Fibroblast of skin of scalp (primary cell): ENCODE measurements at regions not wholly inside any gene's neighbourhood (a gene's known extent, or its start where the extent isn't known, plus 50 kb on each side); places are given as distances from the start of the nearest gene placed in this dataset.
A peak's percentile ranks its signal among the peaks of the same experiment; 100 is the strongest.

ENCODE experiments used
- DNase-seq: peaks from one replicate; pipeline ENCODE4 v3.0.0-alpha.2; 2013

DNA sequence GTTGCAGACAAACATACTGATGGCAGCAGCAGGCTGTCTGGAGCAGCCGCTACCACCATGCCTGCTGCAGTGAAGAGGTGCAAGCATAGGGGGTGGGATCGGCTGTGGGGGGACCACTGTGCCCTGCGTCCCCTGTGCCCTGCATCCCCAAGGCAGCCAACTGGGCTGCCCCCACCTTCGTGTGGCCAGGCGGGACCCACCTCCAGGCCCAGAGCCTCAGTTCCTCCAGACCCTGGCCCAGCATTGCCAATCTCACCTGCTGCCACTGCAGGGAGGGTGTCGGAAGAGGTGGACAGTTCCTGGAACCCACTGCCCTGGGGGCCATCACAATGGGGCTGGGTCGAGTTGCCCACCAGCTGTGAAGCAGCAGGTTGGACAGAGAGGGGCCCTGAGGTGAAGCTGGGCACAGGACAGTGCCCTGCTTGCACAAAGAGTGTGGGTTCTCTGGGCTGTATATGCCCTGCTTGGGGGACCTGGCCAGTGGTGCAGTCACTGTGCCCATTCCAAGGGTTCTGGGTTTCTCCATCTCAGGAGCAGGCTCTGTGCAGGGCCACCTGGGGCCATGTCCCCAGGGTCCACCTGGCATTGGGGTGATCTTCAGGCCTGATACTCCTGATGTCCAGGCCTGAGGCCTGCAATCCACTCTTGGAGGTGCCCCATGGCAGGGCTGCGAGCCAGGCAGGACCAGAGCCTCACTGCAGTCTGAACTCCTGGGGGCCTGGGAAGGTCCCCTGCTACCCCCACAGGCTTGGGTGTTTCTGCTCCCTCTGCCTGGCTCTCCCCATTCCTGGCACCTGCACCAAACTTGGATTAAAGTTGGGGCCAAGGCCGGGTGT, 261.4 kb upstream of the NRIP1 start:
- DNase-seq: no peak

DNA sequence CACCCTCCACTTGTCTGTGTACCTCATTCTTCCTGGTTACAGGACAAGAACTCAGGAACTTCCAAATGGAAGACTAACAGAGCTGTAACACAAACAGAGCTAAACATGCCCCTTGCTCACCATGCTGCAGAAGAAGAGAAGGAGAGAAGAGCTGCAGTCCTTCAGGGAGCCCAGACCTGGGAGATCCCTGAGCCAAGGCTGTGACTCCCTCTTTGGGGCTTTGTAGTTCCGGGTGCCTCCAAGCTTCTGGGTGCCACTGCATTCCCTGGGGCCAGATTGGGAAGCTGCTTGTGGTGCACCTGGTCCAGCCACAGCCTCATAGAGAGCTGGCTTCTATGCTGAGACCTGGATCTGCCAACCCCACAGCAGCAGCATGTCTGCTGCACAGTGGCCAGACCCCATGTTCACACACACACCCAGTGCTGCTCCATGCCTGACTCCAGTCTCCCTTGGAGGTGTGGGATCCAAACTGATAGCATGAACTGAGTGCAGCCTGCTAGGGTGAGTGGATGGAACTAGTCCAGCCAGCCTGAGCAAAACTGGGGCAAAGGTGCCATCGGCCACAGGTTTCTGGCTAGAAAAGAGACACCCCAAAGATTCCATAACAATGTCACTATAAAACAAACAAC, 263.0 kb upstream of the NRIP1 start:
- DNase-seq: no peak

DNA sequence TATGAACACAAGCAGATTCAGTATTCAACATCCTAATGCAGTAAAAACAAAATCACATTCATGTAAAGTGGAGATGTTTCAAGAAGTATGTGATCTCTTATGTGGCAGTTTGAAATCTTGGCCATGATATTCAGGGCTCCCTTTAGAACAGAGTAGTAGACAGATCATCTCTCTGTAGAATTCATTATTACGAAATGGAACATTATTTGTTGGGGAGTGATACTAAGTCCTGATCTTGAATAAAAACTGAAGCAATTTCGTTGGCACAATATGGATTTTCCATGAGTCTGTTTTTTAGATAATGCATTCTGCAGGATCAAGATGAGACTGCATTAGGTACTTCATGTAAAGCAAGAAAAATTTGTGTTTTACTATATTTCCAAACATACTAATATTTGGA, 264.4 kb upstream of the NRIP1 start:
- DNase-seq: no peak

DNA sequence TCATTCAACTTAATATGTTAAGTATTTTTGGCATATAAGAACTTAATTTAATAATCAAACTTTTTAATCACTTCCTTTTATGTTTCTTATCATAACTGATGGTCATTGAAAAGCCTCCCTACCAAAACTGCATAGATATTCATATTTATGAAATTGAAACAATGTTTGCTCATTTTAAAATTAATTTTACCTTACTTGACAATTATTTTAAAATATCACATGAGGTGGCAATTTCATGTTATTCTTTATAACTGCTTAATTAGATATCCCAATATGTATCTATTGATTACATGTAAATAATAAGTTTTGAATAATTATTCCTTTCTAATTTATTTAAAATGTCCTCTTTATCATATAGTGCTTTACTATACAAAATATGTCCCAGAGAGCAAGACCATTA, 266.1 kb upstream of the NRIP1 start:
- DNase-seq: no peak

DNA sequence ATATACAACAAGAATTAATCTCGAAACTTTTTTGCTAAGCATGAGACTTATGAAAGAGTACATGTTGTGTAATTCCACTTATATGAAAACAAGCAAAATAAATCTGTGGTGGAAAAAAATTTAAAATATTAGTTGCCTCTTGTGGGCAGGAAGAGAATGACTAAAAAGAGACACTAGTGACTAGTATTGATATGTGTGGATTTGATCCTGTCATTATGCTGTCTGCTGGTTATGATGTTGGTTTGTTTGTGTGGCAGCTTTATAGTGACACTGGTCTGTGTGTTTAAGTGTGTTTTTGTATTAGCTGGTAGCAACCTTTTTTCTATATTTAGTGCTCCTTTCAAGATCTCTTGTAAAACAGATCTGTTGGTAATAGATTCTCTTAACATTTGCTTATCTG, 267.8 kb upstream of the NRIP1 start:
- DNase-seq: no peak

DNA sequence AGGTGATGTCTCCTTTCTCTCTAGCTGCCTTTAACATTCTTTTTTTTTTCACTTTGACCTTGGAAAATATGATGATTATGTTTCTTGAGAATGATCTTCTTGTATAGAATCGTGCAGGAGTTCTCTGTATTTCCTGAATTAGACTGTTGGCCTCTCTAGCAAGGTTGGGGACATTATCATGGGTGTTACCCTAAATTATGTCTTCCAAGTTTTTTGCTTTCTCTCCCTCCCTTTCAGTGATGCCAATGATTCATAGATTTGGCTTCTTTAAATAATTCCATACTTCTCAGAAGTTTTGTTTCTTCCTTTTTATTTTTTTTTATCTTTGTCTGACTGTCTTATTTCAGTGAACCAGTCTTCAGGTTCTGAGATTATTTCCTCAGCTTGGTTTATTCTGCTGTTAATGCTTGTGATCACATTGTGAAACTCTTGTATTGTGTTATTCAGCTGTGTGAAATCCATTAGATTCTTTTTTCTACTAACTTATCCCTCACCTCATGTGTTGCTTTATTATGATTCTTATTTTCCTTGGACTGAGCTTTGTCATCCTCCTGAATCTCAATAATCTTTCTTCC, 268.4 kb upstream of the NRIP1 start:
- no peak for DNase-seq

DNA sequence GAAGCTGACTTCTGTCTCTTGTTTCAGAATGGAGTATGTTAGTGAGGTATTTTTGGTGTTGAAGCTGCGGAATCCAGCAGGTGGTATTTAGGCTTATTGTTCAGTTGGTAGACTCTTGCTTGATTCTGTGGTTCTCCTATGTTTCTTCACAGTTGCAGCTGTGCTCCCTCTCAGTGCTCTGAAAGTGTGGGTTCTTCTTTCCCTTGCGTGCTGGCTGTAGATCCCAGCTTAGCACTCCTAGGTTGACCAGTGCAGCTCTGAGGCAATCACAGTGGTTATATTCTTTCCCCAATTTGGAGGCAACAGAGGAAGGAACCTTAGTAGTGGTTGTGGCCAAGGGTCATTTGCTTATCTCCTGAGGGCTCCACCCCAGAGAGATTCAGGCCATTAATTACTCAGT, 269.2 kb upstream of the NRIP1 start:
- no peak for DNase-seq

DNA sequence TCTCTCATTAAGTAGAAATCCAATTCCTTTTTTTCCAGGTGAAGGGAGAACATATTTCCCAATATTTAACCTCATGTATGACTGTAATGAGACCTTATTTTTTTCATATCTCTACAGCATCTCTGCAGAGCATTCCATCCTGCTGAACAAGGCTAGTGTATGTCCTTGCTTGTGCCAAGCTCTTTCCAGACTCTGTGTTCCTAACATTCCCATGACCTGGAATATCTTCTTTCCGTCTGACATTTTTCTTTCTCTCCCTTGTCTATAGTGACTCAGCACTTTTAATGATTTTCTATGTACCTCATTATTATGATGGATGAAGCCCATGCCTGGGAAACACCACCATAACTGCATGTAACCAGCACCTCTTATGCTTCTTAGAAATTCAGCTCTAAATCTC, 278.3 kb upstream of the NRIP1 start:
- DNase-seq: peak; percentile 23

DNA sequence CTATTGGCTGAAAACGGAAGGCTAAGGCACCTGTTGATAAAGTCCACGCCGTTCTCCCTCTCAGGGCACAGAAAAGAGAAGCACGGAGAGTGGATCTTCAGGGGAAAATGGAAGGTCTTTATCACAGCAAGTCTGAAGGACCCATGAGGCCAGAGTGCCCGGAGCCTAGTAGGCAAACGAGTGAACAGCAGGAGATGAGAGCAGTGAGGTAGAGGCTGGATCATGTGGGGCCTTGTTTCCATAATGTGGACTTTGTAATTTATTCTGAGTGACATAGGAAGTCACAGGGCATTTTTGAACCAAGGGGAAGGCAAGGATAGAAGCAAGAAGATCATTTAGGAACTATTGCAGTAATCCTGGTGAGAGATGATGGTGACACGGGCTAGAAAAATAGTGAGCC, 287.2 kb upstream of the NRIP1 start:
- no peak for DNase-seq

DNA sequence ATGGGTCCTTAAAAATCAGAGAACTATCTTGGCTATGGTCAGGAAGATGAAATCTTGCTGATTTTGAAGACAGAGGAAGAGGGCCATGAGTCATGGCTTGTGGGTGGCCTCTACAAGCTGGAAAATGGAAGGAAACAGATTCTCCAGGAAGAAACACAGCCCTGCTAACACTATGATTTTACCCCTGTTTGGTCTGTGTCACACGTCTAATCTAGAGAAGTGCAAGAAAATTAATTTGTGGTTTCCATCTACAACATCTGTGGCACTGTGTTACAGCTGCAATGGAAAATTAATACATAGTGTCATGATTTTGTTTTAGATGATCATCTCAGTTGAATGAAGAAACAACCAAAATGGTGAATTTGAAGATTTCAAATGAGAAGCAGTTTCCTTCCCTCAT, 288.7 kb upstream of the NRIP1 start:
- DNase-seq: no peak

DNA sequence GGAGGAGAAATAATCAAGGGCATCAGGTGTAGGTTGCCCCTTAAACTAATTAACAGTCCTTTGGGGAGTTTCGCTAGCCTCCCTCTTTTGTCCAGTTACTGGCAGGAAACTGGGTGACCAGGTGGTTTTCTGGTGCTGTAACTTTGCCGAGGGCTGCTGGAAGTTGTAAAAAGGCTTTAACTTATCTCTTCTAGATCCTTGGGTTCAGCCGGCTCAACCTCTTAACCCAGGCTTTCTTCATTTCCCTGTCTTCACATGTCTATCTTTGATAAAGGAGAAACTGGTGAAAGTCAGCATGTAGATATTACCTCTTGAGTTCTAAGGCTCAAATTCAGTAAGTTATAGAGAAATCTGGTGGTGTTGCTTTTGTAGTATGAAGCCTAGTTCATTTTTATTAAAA, 289.7 kb upstream of the NRIP1 start:
- DNase-seq: no peak

DNA sequence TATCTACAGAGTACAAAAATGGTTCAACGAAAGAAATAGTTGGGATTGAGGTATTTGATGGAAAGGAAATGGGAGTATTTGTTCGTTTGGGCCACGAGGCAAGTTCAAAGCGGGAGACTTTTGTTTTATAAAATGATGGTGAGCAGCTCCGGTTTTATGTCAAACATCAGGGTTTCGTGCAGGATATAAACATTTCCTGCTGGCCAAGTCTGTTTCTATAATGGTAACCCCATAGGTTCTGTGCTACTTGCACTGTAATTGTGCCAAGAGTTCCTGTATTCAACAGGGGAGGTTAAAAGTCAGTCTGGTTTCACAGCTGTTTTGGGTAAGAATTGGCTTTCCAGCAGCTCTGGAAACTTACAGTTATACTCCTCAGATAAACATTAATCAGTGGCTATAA, 290.3 kb upstream of the NRIP1 start:
- DNase-seq: no peak

DNA sequence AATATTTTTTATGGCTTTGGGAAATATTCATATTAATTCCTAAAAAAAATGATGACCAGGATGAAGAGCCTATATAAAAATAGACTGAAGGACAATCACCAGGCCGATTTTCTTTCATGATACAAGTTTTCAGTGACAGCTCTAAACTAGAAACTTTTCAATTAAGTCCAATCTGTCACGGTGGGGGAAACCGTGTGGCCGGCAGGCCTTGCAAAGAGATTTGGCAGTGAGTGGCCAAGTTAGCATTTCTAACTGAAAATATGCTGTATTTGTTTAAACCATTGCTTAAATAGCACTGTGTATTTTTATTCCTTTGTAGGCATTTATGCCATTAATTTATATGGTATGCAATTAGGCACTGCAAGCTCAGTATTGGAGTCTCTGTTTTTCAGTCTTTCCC, 294.5 kb upstream of the NRIP1 start:
- no peak for DNase-seq

DNA sequence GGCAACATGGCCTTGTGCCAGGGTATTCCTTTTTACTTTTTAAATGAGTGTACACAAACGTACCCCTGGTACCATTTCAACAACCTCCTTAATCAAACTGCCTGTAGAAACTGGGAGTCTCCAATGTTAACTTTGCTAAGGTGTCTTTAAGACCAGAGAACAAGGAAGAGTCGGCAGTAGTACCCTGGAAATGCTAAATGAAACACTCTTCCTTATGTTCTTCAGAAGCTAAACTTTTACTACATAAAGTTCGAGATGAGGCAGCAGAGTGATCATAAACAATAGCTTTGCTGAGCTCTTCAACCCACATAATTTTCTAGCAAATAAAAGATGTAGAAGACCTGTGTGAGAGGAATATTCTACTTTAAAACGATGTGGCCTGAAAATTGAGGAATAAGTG, 297.7 kb upstream of the NRIP1 start:
- no peak for DNase-seq

DNA sequence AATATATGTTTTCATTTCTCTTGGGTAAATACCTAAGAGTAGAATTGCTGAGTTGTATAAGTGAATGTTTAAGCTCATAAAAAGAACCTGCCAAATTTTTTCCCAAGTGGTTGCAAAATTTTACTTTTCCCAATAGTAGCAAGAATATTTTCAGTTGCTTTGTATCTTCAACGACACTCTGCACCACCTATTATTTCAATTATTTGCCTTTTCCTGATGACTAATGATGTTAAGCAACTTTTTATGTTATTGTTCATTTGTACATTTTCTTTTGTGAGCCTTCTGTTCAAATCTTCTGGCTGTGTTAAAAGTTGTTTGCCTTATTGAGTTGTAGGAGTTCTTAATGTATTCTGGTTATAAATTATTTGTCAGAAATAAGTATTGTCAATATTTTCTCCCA, 299.1 kb upstream of the NRIP1 start:
- no peak for DNase-seq

DNA sequence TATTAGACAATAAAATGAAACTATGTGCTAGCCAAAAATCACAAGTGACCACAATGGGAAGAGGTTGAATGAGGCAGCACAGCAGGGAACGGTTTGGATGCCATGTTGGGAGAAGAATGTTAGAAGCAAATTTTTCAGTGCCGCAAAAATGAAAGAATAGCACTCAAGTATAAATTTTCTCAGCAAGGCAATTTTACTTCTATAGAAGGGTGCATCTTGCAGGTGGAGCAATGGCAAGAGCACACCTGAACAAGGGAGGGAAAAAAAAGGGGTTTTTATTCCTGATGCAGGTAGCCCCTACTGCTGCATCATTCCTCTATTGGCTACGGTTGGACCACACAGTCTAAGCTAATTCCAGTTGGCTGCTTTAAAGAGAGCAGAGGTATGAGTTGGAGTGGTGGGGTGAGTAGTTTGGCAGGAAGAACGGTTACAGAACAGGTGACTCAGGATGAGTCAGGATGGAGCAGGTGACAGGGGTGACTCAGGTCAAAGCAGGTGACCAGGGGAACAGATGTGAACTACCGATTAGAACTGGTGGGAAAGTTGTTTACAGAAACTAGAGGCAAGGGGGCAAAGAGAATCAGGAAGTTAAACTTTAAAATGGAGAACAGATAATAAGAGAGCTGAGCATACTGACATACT, 301.1 kb upstream of the NRIP1 start:
- no peak for DNase-seq

DNA sequence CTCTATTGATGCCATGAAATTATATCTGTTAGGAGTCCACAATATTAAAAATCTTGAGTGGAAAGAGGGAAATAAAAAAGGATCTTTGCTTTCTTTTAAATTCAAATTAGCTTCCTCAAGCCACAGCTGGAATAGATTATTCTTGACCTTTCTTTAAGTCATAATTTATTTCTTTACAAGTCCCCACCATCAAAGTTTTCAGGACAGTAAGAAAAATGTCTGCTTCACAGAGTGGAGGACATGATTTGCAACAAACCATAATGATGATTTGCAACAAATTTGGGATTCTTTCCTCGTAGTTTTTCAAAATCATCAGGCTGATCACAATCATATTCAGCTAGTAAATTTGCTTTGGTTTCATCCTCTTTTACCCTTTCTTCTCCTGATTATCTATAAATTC, 301.8 kb upstream of the NRIP1 start:
- DNase-seq: no peak

DNA sequence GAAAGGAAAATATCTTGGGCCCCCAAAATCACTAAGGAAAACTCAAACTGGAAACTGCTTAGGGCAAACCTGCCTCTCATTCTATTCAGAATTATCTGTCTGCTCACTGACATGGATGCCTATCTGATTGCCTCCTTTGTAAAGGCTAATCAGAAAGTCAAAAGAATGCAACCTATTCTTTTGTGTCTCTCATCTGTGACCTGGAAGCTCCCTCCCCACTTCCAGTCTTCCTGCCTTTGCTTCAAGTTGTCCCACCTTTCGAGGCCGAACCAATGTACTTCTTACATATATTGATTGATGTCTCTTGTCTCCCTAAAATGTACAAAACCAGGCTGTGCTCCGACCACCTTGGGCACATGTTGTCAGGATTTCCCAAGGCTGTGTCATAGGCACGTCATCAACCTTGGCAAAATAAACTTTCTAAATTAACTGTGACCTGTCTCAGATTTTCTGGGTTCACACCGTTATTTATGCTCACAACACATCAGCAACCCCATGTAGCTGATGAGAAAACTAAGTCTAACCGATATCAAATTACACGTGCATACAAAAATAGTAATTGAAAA, 302.3 kb upstream of the NRIP1 start:
- no peak for DNase-seq

DNA sequence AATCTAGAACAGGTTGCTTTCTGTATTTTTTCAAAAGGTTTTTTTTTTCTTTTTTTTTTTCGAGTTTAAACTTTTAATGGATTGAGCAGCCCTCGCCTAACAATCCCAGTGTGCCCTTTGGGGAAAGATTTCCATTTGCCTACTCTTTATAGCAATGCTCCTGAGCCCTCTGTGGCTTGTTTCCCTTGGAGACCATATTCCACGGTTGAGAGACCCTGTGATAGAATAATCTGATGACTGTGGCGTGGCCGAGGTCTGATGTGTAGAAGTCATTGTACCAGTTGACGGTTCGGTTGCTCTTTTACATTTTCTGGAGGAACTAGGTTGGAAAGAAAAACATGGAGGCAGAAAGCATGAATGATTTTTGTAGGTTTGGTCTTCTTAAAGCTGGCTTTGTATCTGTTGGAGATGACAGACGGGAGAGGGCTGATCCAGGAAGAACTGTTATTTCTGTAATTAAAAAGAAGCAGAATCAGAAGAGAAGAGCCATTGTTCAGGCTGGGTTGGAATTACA, 305.7 kb upstream of the NRIP1 start:
- DNase-seq: no peak

DNA sequence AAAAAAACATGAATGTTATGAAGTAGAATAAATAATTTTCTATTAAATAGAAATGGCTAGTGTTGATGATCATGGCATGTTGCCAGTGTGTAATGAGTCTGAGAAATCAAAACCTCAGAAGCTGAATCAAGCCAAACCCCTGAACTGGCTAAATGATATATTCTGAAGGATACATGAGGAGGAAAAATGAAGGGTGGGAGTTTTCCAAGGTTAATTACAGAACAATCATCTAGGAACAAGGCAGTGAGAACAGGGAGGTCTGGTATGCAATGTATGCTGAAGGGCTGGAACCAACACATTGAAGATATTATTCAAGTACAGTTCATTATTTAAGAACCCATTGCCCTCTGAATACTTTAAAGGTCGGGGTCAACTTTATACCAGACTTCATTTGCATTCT, 309.1 kb upstream of the NRIP1 start:
- no peak for DNase-seq

DNA sequence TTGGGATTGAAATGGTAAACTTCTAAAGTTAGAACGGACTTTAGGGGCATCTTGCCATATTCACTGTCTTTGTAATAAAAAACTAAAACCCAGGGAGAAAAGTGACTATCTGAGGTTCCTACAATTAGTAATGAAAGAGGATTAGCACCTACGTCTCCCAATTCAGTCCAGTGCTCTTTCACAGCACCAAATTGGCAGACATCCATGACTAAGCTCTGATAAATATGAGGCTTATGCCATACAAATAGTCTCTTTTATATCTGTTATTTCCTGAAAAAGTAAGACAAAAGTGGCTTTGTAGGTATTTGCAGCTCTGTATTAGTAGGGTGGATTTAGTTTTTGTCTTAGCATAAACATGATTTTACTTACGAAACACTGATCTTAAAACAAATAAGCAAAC, 315.0 kb upstream of the NRIP1 start:
- DNase-seq: no peak

DNA sequence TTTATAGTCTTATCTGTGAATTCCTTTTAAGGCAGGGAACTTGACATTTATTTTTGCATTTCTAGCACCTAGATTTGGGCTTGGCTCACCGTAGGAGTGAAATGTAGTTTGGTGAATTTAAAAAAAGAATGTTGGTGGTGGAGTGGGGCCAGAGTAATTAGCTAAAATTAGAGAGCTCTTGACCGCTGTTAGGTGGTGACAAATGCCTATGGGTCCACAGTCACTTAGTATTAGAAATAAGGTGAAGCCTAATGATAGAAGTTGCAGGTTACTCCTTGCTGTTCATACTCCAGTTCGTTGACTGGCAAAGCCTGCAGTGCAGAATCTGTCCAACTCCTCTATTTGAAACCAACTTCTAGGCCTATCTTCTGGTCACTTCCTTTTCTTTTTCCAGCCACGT, 318.8 kb upstream of the NRIP1 start:
- DNase-seq: no peak

DNA sequence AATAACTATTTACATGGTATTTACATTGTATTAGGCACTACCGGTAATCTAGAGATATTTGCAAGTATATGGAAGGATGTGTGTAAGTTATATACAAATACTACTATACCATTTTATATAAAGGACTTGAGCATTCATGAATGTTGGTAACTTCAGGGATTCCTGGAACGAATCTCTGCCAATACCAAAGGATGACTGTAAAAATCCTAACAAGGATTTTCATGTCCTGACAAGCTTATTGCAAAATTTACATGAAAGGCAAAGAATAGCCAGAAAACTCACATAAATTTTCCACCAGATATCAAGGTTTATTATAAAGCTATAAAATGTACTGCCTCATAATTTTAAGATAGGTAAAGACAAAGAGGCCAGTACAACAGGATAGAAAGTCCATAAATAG, 325.2 kb upstream of the NRIP1 start:
- DNase-seq: no peak
